ENCODE measurements at regions not wholly inside any gene's neighbourhood (a gene's known extent, or its start where the extent isn't known, plus 50 kb on each side); places are given as distances from the start of the nearest gene placed in this dataset.

GRCh38 chr5:98635656-98636055 lies 137.8 kb upstream of the RGMB start:
- no peak for TF ChIP-seq POLR2A (IDR thresholded peaks at IDR 0.05; ENCODE audit: low read depth, low read length)
- no peak for TF ChIP-seq POLR2AphosphoS5 (IDR thresholded peaks at IDR 0.05; ENCODE audit: low read depth, low read length)
- no peak for TF ChIP-seq TAF1 (IDR thresholded peaks at IDR 0.05; ENCODE audit: low read depth, low read length)
- no peak for TF ChIP-seq POU2F2 (IDR thresholded peaks at IDR 0.05; ENCODE audit: low read depth, low read length)
- TF ChIP-seq PAX5 (IDR thresholded peaks at IDR 0.05; ENCODE audit: insufficient read depth, low read length, severe bottlenecking), result no peak
